HEK293 (cell line): ENCODE measurements at regions not wholly inside any gene's neighbourhood (a gene's known extent, or its start where the extent isn't known, plus 50 kb on each side); places are given as distances from the start of the nearest gene placed in this dataset.
"Not testable (repeated sequence)": the region's sequence is repeated elsewhere in the genome, so short reads cannot be mapped to it uniquely, and the experiment has no call there.

Experiments used
- CTCF ChIA-PET: fragments of 350-600 bp; formaldehyde crosslinking; extraction: SDS; loops from one replicate; lab custom pipeline; 2021; ENCODE audit warnings: antibody characterized with exemption; lab: Yijun Ruan, JAX
- POLR2A ChIA-PET: fragments of 300-600 bp; formaldehyde crosslinking; extraction: SDS; loops from one replicate; lab custom pipeline; 2020; ENCODE audit warnings: antibody characterized with exemption, inconsistent platforms; lab: Yijun Ruan, JAX
- H3K27ac ChIP-seq: fragments of 200-500 bp; sonication (Bioruptor generic); 2 replicates; pipeline ENCODE4 v1.5.1; 2014; ENCODE audit warnings: low read depth, low read length, control low read depth, inconsistent platforms; ENCODE audit errors: extremely low read depth
- H3K36me3 ChIP-seq, 2 experiments: fragments of 200-500 bp in 1 of 2; sonication (Bioruptor generic) in 1 of 2; 1 replicate in 1 of 2; 2 replicates in 1 of 2; pipeline ENCODE4 v1.5.1; 2014 to 2017; ENCODE audit warnings: inconsistent platforms in 2 of 2, low read length in 2 of 2; ENCODE audit not compliant: control insufficient read depth in 2 of 2, insufficient read depth in 1 of 2
- H3K4me1 ChIP-seq: fragments of 200-500 bp; sonication (Bioruptor generic); 2 replicates; pipeline ENCODE4 v1.5.1; 2014; ENCODE audit warnings: mild to moderate bottlenecking, low read length, inconsistent platforms; ENCODE audit not compliant: control insufficient read depth, insufficient read depth
- H3K4me3 ChIP-seq: 2 replicates; pipeline ENCODE4 v1.5.1; 2011; ENCODE audit warnings: low read depth, mild to moderate bottlenecking, control low read depth, low read length, moderate library complexity
- H3K9me3 ChIP-seq: fragments of 200-500 bp; sonication (Bioruptor generic); 2 replicates; pipeline ENCODE4 v1.5.1; 2014; ENCODE audit warnings: low read depth, low read length, inconsistent platforms; ENCODE audit not compliant: control insufficient read depth, insufficient read depth
- GLI2 ChIP-seq: fragments of 450-650 bp; formaldehyde crosslinking; IDR thresholded peaks from 2 replicates; pipeline ENCODE4; 2017; ENCODE audit warnings: missing biosample characterization, missing genetic modification characterization, low read depth, borderline replicate concordance
- GLIS1 ChIP-seq: fragments of 450-650 bp; formaldehyde crosslinking; IDR thresholded peaks from 2 replicates; pipeline ENCODE4 v1.5.1; 2016; ENCODE audit warnings: missing biosample characterization, missing genetic modification characterization
- HOXD13 ChIP-seq: sonication (generic); formaldehyde crosslinking; IDR thresholded peaks from 2 replicates; pipeline ENCODE4 v1.8.0; 2022; ENCODE audit warnings: missing genetic modification reagents, borderline replicate concordance
- PRDM6 ChIP-seq: fragments of 450-650 bp; formaldehyde crosslinking; IDR thresholded peaks from 2 replicates; pipeline ENCODE4 v1.5.1; 2017; ENCODE audit warnings: missing biosample characterization, missing genetic modification characterization
- ZNF175 ChIP-seq: fragments of 450-650 bp; formaldehyde crosslinking; IDR thresholded peaks from 2 replicates; pipeline ENCODE4 v1.5.1; 2016; ENCODE audit warnings: missing biosample characterization, missing genetic modification characterization
- ZNF221 ChIP-seq: fragments of 450-650 bp; formaldehyde crosslinking; IDR thresholded peaks from 2 replicates; pipeline ENCODE4 v1.5.1; 2017; ENCODE audit warnings: missing biosample characterization, missing genetic modification characterization, borderline replicate concordance
- ZNF248 ChIP-seq: fragments of 450-650 bp; formaldehyde crosslinking; IDR thresholded peaks from 2 replicates; pipeline ENCODE4 v1.5.1; 2017; ENCODE audit warnings: missing biosample characterization, missing genetic modification characterization
- ZNF292 ChIP-seq: fragments of 450-650 bp; formaldehyde crosslinking; IDR thresholded peaks from 2 replicates; pipeline ENCODE4 v1.5.1; 2016; ENCODE audit warnings: low read depth, missing biosample characterization, missing genetic modification characterization, borderline replicate concordance
- ZNF792 ChIP-seq: fragments of 450-650 bp; formaldehyde crosslinking; IDR thresholded peaks from 2 replicates; pipeline ENCODE4 v1.5.1; 2016; ENCODE audit warnings: missing biosample characterization, missing genetic modification characterization
- ZNF843 ChIP-seq: fragments of 450-650 bp; formaldehyde crosslinking; IDR thresholded peaks from 2 replicates; pipeline ENCODE4 v1.5.1; 2016; ENCODE audit warnings: missing biosample characterization, missing genetic modification characterization
- TF ChIP-seq, protein P1 (sequence below): fragments of 450-650 bp; formaldehyde crosslinking; IDR thresholded peaks from 2 replicates; pipeline ENCODE4 v1.5.1; 2016; ENCODE audit warnings: missing biosample characterization, missing genetic modification characterization

DNA sequence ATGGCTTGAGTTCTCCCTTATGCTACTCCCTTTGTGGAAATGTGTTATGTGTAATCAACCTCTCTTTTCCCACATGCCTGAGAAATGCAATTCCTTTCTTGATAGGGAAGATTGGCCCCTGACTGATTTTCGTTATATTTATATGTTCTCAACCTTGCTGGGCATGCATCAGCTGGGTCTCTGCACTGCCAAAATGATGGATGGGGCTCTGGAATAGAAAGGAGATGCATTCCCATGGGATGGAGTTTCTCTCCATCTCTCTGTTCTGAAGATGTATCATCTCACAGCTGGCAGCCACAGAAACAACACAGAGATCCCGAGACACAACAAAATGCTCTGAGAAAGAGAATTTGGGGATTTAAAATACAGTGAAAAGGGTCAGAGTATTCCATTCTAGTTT is 327.7 kb upstream of the LMCD1 start:
- Histone ChIP-seq H3K27ac (no peak overlapping the region), H3K9me3 (no peaks in the 10 kb centered on the region), H3K4me1 (no peaks in the 10 kb centered on the region), H3K4me3 (no peak overlapping the region), H3K36me3 (no peaks in the 10 kb centered on the region)
- POLR2A ChIA-PET, result no interaction called here
- TF ChIP-seq ZNF292 (tag by site-specific recombination), result no peak
- CTCF ChIA-PET, result no interaction called here

DNA sequence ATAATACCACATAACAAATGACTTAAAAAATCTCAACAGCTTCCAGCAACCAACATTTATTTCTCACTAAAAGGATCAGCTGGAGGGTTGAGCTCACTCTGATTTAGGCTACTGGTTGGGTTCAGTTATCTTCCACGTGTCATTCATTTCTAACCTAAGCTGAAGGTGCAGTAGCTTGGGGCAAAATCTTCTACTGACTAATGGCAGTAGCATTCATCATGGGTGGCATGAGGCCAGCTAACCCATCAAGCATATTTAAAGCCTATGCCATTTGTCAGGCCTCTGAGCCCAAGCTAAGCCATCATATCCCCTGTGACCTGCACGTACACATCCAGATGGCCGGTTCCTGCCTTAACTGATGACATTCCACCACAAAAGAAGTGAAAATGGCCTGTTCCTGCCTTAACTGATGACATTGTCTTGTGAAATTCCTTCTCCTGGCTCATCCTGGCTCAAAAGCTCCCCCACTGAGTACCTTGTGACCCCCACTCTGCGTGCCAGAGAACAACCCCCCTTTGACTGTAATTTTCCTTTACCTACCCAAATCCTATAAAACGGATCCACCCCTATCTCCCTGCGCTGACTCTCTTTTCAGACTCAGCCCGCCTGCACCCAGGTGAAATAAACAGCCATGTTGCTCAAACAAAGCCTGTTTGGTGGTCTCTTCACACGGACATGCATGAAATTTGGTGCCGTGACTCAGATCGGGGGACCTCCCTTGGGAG is 324.7 kb upstream of the LMCD1 start:
- H3K4me1 ChIP-seq, CTCF ChIA-PET, H3K4me3 ChIP-seq, H3K9me3 ChIP-seq, POLR2A ChIA-PET, H3K27ac ChIP-seq, H3K36me3 ChIP-seq: not testable (repeated sequence)

DNA sequence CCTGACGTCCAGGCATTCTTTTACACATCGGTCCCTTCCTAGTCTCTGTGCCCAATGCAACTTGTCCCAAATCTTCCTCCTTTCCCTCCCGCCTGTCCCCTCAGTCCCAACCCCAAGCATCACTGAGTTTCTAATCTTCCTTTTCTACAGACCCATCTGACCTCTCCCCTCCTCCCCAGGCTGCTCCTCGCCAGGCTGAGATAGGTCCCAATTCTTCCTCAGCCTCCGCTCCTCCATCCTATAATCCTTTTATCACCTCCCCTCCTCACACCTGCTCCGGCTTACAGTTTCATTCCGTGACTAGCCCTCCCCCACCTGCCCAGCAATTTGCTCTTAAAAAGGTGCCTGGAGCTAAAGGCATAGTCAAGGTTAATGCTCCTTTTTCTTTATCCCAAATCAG is 323.1 kb upstream of the LMCD1 start:
- H3K9me3 ChIP-seq, H3K36me3 ChIP-seq, H3K27ac ChIP-seq, POLR2A ChIA-PET, CTCF ChIA-PET, H3K4me3 ChIP-seq, H3K4me1 ChIP-seq: not testable (repeated sequence)

DNA sequence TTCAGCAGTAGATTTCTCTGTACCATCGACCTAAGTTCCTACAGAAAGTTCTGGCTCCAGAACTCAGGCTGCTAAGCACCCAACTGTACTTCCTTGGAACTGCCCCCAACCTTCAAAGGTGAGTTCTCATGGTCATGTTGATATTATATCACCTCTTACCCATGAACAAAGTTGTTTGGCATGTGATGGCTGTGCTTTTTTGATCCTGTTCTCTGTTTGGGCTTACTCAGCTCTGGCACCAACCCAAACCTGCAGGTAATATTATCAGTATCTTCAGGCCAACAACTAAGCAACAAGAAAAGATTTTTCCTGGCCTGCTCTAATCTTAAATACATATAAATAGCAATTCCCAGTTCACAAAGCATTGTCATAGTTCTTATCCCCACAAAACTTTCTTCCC is 318.7 kb upstream of the LMCD1 start:
- no peaks in the 10 kb centered on the region for H3K9me3 ChIP-seq
- no peaks in the 10 kb centered on the region for H3K36me3 ChIP-seq
- H3K27ac ChIP-seq, result no peak overlapping the region
- CTCF ChIA-PET, result no interaction called here
- POLR2A ChIA-PET, result no interaction called here
- H3K4me1 ChIP-seq, result no peaks in the 10 kb centered on the region
- TF ChIP-seq ZNF175 (tag by site-specific recombination) (no peak), GLI2 (tag by site-specific recombination) (no peak), HOXD13 (CRISPR knock-in tag) (no peak), PRDM6 (tag by site-specific recombination) (no peak), ZNF221 (tag by site-specific recombination) (no peak), ZNF292 (tag by site-specific recombination) (no peak)
- no peak overlapping the region for H3K4me3 ChIP-seq

DNA sequence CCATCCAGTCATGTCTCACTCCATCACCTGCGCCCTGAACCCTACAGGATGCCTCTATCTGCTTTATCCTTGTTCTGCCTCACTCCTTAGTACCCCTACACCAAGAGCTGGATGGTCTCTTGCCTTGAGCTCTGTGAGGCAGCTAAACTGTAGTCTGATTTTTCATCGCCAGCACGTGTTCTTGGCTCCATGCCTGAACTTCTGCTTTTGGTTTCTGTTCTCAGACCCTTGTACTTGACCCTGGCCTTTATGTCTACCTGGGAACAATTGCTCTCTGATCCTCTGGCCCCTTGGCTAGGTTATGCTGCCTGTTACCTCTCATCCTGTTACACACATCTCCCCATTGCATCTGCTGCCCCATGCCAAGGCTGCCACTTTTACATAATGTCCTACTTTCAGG is 318.0 kb upstream of the LMCD1 start:
- TF ChIP-seq ZNF843 (tag by site-specific recombination), result no peak
- TF ChIP-seq ZNF248 (tag by site-specific recombination), result no peak
- TF ChIP-seq, protein P1, sequence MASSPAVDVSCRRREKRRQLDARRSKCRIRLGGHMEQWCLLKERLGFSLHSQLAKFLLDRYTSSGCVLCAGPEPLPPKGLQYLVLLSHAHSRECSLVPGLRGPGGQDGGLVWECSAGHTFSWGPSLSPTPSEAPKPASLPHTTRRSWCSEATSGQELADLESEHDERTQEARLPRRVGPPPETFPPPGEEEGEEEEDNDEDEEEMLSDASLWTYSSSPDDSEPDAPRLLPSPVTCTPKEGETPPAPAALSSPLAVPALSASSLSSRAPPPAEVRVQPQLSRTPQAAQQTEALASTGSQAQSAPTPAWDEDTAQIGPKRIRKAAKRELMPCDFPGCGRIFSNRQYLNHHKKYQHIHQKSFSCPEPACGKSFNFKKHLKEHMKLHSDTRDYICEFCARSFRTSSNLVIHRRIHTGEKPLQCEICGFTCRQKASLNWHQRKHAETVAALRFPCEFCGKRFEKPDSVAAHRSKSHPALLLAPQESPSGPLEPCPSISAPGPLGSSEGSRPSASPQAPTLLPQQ (tag by site-specific recombination), result no peak
- no peak for TF ChIP-seq ZNF792
- no peak for TF ChIP-seq GLIS1 (tag by site-specific recombination)
- TF ChIP-seq, all 188 proteins: peak for 0
- H3K9me3 ChIP-seq, result no peaks in the 10 kb centered on the region
- H3K4me1 ChIP-seq, result no peaks in the 10 kb centered on the region
- CTCF ChIA-PET, result no interaction called here
- no peak overlapping the region for H3K4me3 ChIP-seq
- POLR2A ChIA-PET, result no interaction called here
- H3K36me3 ChIP-seq, result no peaks in the 10 kb centered on the region
- no peak overlapping the region for H3K27ac ChIP-seq
